Endothelial cell of umbilical vein (primary cell): ENCODE measurements at regions not wholly inside any gene's neighbourhood (a gene's known extent, or its start where the extent isn't known, plus 50 kb on each side); places are given as distances from the start of the nearest gene placed in this dataset.

Experiments used
- BruUV-seq: library from RNA; stranded (reverse); fragments of 400-500 nt; replicated peaks from 2 replicates; lab custom pipeline; 2021; lab: Mats Ljungman, UMichigan
- CTCF ChIA-PET: fragments of 300-600, 350-600 bp; sonication (Branson Sonifier 250); formaldehyde crosslinking; loops from one replicate; lab custom pipeline; 2021; ENCODE audit warnings: antibody characterized with exemption, inconsistent platforms; lab: Charles Lee
- POLR2A ChIA-PET: fragments of 300-600, 350-600 bp; sonication (Branson Sonifier 250); formaldehyde crosslinking; loops from one replicate; lab custom pipeline; 2021; ENCODE audit warnings: antibody characterized with exemption, inconsistent platforms; lab: Charles Lee
- DNase-seq: peaks from one replicate; pipeline ENCODE4 v3.0.0-alpha.2; 2011; ENCODE audit warnings: low read depth, low spot score
- FAIRE-seq: peaks from 2 replicates; lab custom pipeline; 2011; peaks lifted over from hg19 to GRCh38; lab: Jason Lieb, UNC
- H2AFZ ChIP-seq: 2 replicates; pipeline ENCODE4 v1.6.0; 2012; ENCODE audit warnings: low read depth, low read length, control low read depth, inconsistent platforms
- H3K27ac ChIP-seq: 2 replicates; pipeline ENCODE4 v1.5.1; 2011; ENCODE audit warnings: low read depth, mild to moderate bottlenecking, control low read depth, low read length, moderate library complexity; ENCODE audit not compliant: insufficient read depth
- H3K27me3 ChIP-seq, 2 experiments: 2 replicates each; pipeline versions ENCODE4 v1.6.0 to v1.6.1; 2011; ENCODE audit warnings: low read length in 2 of 2, mixed read lengths in 1 of 2; ENCODE audit not compliant: control insufficient read depth in 2 of 2, insufficient read depth in 2 of 2
- H3K36me3 ChIP-seq, 2 experiments: 2 replicates in 1 of 2; 3 replicates in 1 of 2; pipeline ENCODE4 v1.5.1; 2011; ENCODE audit warnings: low read length in 2 of 2, mild to moderate bottlenecking in 1 of 2, moderate library complexity in 1 of 2; ENCODE audit not compliant: control insufficient read depth in 2 of 2, insufficient read depth in 2 of 2; ENCODE audit errors: extremely low read depth in 1 of 2
- H3K4me1 ChIP-seq: 3 replicates; pipeline ENCODE4 v1.5.1; 2011; ENCODE audit warnings: mild to moderate bottlenecking, low read length; ENCODE audit not compliant: control insufficient read depth, insufficient read depth; ENCODE audit errors: extremely low read depth
- H3K4me2 ChIP-seq: 2 replicates; pipeline ENCODE4 v1.6.1; 2011; ENCODE audit warnings: low read length, control low read depth, mixed read lengths; ENCODE audit not compliant: insufficient read depth
- H3K4me3 ChIP-seq, 3 experiments: fragments of 200-600 bp in 1 of 3; sonication (generic), shearing (Covaris generic) in 1 of 3; replicated peaks in 1 of 3; 2 replicates each; pipeline ENCODE4 v1.5.1; 2011 to 2016; ENCODE audit warnings: control low read depth in 3 of 3, low read length in 3 of 3, mild to moderate bottlenecking in 2 of 3, inconsistent platforms in 1 of 3, low read depth in 1 of 3, moderate library complexity in 1 of 3; ENCODE audit not compliant: insufficient read depth in 1 of 3
- H3K79me2 ChIP-seq: 2 replicates; pipeline ENCODE4 v1.6.0; 2012; ENCODE audit warnings: low read length, inconsistent platforms; ENCODE audit not compliant: control insufficient read depth, insufficient read depth
- H3K9ac ChIP-seq: replicated peaks from 2 replicates; pipeline ENCODE3; 2011; ENCODE audit warnings: low read length, control low read depth; ENCODE audit not compliant: insufficient read depth; ENCODE audit errors: extremely low read depth
- H3K9me1 ChIP-seq: replicated peaks from 3 replicates; pipeline ENCODE4 v1.6.0; 2011; ENCODE audit warnings: mild to moderate bottlenecking, low read length; ENCODE audit not compliant: control insufficient read depth, insufficient read depth; ENCODE audit errors: extremely low read depth
- H3K9me3 ChIP-seq: replicated peaks from 2 replicates; pipeline ENCODE4 v1.5.1; 2012; ENCODE audit warnings: low read length, inconsistent platforms; ENCODE audit not compliant: control insufficient read depth, insufficient read depth
- H4K20me1 ChIP-seq: replicated peaks from 2 replicates; pipeline ENCODE3; 2011; ENCODE audit warnings: mild to moderate bottlenecking, low read length; ENCODE audit not compliant: control insufficient read depth, insufficient read depth; ENCODE audit errors: extremely low read depth
- EZH2 ChIP-seq: IDR thresholded peaks from 2 replicates; pipeline ENCODE4 v1.6.1; 2012; ENCODE audit warnings: borderline replicate concordance, low read depth, mild to moderate bottlenecking, moderate library complexity, low read length, inconsistent platforms; ENCODE audit not compliant: severe bottlenecking
- FOS ChIP-seq: IDR thresholded peaks from 2 replicates; pipeline ENCODE4 v1.6.1; 2011; ENCODE audit warnings: mild to moderate bottlenecking, low read length, moderate library complexity, borderline replicate concordance; ENCODE audit not compliant: insufficient read depth
- GATA2 ChIP-seq: IDR thresholded peaks from 2 replicates; pipeline ENCODE4 v1.7.0; 2011; ENCODE audit warnings: low read depth, mild to moderate bottlenecking, moderate library complexity, mixed read lengths, low read length; ENCODE audit not compliant: insufficient read length, insufficient read depth
- JUN ChIP-seq: IDR thresholded peaks from 2 replicates; pipeline ENCODE4 v1.6.1; 2011; ENCODE audit warnings: borderline replicate concordance, low read depth; ENCODE audit not compliant: insufficient read length, insufficient read depth
- MYC ChIP-seq: IDR thresholded peaks from one replicate; pipeline ENCODE4 v1.6.1; 2011; ENCODE audit warnings: mild to moderate bottlenecking, low read depth, low read length
- POLR2A ChIP-seq: IDR thresholded peaks from 2 replicates; pipeline ENCODE4 v1.6.1; 2012; ENCODE audit warnings: low read depth, mild to moderate bottlenecking, control low read depth, low read length
- POLR2AphosphoS5 ChIP-seq: IDR thresholded peaks from 2 replicates; pipeline ENCODE4 v1.6.1; 2012; ENCODE audit warnings: low read depth, mild to moderate bottlenecking, control low read depth, low read length, moderate library complexity; ENCODE audit not compliant: insufficient read depth
- dilution Hi-C: fragments of 300-500 bp; cut with MboI; formaldehyde crosslinking; loops from one replicate; pipeline ENCODE4 v1.15.0; 2019; ENCODE audit warnings: low sequenced_read_pairs; ENCODE audit not compliant: extremely low pct_ligation_motif_present
- intact Hi-C: fragments of 100-400 bp; cut with micrococcal nuclease; formaldehyde crosslinking; loops from one replicate; pipeline ENCODE4 v1.10.0; 2022
- TF ChIP-seq, protein P1 (sequence below), 2 donors: IDR thresholded peaks; 1 replicate in 1 of 2; 2 replicates in 1 of 2; pipeline ENCODE4 v1.5.1; 2011; ENCODE audit warnings: low read length in 2 of 2, mild to moderate bottlenecking in 2 of 2, moderate library complexity in 2 of 2, control low read depth in 1 of 2, inconsistent platforms in 1 of 2, low read depth in 1 of 2; ENCODE audit not compliant: insufficient read depth in 1 of 2; ENCODE audit errors: extremely low read depth in 1 of 2
- TF ChIP-seq, protein P2 (sequence below): IDR thresholded peaks from 2 replicates; pipeline ENCODE4 v1.6.1; 2011; ENCODE audit not compliant: insufficient read depth, insufficient read length

DNA sequence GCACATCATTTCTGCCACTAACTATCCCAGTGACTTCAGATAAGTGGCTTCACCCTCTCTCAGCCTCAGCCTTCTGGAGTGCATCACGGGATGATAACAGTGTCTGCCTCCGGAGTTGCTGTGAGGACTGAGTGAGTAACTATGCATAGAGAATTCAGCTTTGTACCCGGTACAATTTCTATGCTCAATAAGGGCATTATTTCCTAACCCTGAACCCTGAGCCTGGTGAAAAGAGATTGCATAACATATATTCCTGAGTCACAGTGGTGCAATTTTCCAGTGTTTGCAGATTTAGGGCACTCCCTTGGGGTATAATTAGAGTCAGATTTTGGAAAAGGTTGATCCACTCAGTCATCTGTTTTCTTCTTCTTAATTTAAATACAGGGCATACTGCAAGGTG is 181.1 kb downstream of the PTPN11 start:
- TF ChIP-seq EZH2, result no peak
- TF ChIP-seq, protein P1, sequence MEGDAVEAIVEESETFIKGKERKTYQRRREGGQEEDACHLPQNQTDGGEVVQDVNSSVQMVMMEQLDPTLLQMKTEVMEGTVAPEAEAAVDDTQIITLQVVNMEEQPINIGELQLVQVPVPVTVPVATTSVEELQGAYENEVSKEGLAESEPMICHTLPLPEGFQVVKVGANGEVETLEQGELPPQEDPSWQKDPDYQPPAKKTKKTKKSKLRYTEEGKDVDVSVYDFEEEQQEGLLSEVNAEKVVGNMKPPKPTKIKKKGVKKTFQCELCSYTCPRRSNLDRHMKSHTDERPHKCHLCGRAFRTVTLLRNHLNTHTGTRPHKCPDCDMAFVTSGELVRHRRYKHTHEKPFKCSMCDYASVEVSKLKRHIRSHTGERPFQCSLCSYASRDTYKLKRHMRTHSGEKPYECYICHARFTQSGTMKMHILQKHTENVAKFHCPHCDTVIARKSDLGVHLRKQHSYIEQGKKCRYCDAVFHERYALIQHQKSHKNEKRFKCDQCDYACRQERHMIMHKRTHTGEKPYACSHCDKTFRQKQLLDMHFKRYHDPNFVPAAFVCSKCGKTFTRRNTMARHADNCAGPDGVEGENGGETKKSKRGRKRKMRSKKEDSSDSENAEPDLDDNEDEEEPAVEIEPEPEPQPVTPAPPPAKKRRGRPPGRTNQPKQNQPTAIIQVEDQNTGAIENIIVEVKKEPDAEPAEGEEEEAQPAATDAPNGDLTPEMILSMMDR (IDR thresholded peaks at IDR 0.05; ENCODE audit: extremely low read depth in 1 of 2, insufficient read depth in 1 of 2, low read depth in 1 of 2, low read length in 2 of 2), result no peak
- TF ChIP-seq MYC, result no peak
- no peak for TF ChIP-seq POLR2AphosphoS5
- TF ChIP-seq, protein P2, sequence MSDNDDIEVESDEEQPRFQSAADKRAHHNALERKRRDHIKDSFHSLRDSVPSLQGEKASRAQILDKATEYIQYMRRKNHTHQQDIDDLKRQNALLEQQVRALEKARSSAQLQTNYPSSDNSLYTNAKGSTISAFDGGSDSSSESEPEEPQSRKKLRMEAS, result no peak
- TF ChIP-seq GATA2, result no peak
- no peak for TF ChIP-seq FOS
- no peak for TF ChIP-seq POLR2A
- TF ChIP-seq JUN, result no peak
- intact Hi-C loops (no loop called here), dilution Hi-C loops (no loop called here)
- no peaks in the 10 kb centered on the region for H3K36me3 ChIP-seq
- H3K27me3 ChIP-seq, result no peaks in the 10 kb centered on the region
- H3K9ac ChIP-seq, result no peak overlapping the region
- no peaks in the 10 kb centered on the region for H3K9me3 ChIP-seq
- no peaks in the 10 kb centered on the region for H3K9me1 ChIP-seq
- H3K4me2 ChIP-seq, result no peak overlapping the region
- H3K79me2 ChIP-seq, result no peaks in the 10 kb centered on the region
- no TSS peak for BruUV-seq
- no peak for DNase-seq
- ChIA-PET CTCF (no interaction called here), POLR2A (no interaction called here)
- FAIRE-seq, result no peak
- no peak overlapping the region for H3K27ac ChIP-seq
- H3K4me3 ChIP-seq, result no peak overlapping the region
- H2AFZ ChIP-seq, result no peak overlapping the region
- no peaks in the 10 kb centered on the region for H3K4me1 ChIP-seq
- no peaks in the 10 kb centered on the region for H4K20me1 ChIP-seq
